ENCODE measurements at regions not wholly inside any gene's neighbourhood (a gene's known extent, or its start where the extent isn't known, plus 50 kb on each side); places are given as distances from the start of the nearest gene placed in this dataset.

GRCh38 chr2:2730301-2730833 lies 399.3 kb upstream of the MYT1L start:
- ATAC-seq (ENCODE audit: low FRiP score in 2 of 2) (no peak), DNase-seq (no peak)
- 86 to 87% methylated on average over 18 of the region's 18 CpGs for WGBS, 2 donors
- no peaks in the 10 kb centered on the region for H3K4me1 ChIP-seq
- no peaks in the 10 kb centered on the region for H3K27me3 ChIP-seq
- no peak overlapping the region for H3K27ac ChIP-seq
- no peaks in the 10 kb centered on the region for H3K9me3 ChIP-seq
- TF ChIP-seq EP300 (IDR thresholded peaks at IDR 0.05) (no peak), POLR2A (IDR thresholded peaks at IDR 0.05) (no peak), POLR2AphosphoS5 (IDR thresholded peaks at IDR 0.05) (no peak), CTCF (IDR thresholded peaks at IDR 0.05) (no peak)
- no peak overlapping the region for H3K4me3 ChIP-seq
- H3K36me3 ChIP-seq = no peaks in the 10 kb centered on the region

GRCh38 chr2:2729246-2729645 lies 398.2 kb upstream of the MYT1L start:
- TF ChIP-seq POLR2AphosphoS5 (IDR thresholded peaks at IDR 0.05) (no peak), EP300 (IDR thresholded peaks at IDR 0.05) (no peak), POLR2A (IDR thresholded peaks at IDR 0.05) (no peak), CTCF (IDR thresholded peaks at IDR 0.05) (no peak)
- H3K27me3 ChIP-seq = no peaks in the 10 kb centered on the region
- H3K9me3 ChIP-seq = no peaks in the 10 kb centered on the region
- H3K36me3 ChIP-seq = no peaks in the 10 kb centered on the region
- no peaks in the 10 kb centered on the region for H3K4me1 ChIP-seq
- 65 to 84% methylated on average over 6 to 9 of the region's 9 CpGs for whole genome bisulfite sequencing, 2 donors
- H3K4me3 ChIP-seq = no peak overlapping the region
- no peak overlapping the region for H3K27ac ChIP-seq
- DNase-seq (peak in 1 of 2 donors; percentile 32), ATAC-seq (ENCODE audit: low FRiP score in 2 of 2) (no peak)

GRCh38 chr2:2728635-2729034 lies 397.6 kb upstream of the MYT1L start:
- no peaks in the 10 kb centered on the region for H3K27me3 ChIP-seq
- ATAC-seq (ENCODE audit: low FRiP score in 2 of 2) = no peak
- WGBS, 2 donors = 86 to 89% methylated on average over 16 to 18 of the region's 18 CpGs
- no peak overlapping the region for H3K4me3 ChIP-seq
- no peak for TF ChIP-seq EP300 (IDR thresholded peaks at IDR 0.05)
- no peak for TF ChIP-seq POLR2A (IDR thresholded peaks at IDR 0.05)
- TF ChIP-seq POLR2AphosphoS5 (IDR thresholded peaks at IDR 0.05) = no peak
- no peak for TF ChIP-seq CTCF (IDR thresholded peaks at IDR 0.05)
- DNase-seq = peak in 1 of 2 donors; percentile 50
- no peaks in the 10 kb centered on the region for H3K36me3 ChIP-seq
- no peaks in the 10 kb centered on the region for H3K9me3 ChIP-seq
- H3K4me1 ChIP-seq = no peaks in the 10 kb centered on the region
- no peak overlapping the region for H3K27ac ChIP-seq

- H3K27me3 ChIP-seq = no peaks in the 10 kb centered on the region
- ATAC-seq (ENCODE audit: low FRiP score in 2 of 2) (no peak), DNase-seq (peak in 1 of 2 donors; percentile 25)
- 85 to 90% methylated on average over 18 of the region's 18 CpGs for WGBS, 2 donors
- H3K4me3 ChIP-seq = no peak overlapping the region
- H3K36me3 ChIP-seq = no peaks in the 10 kb centered on the region
- TF ChIP-seq CTCF (IDR thresholded peaks at IDR 0.05) (no peak), POLR2AphosphoS5 (IDR thresholded peaks at IDR 0.05) (no peak), EP300 (IDR thresholded peaks at IDR 0.05) (no peak), POLR2A (IDR thresholded peaks at IDR 0.05) (no peak)
- no peaks in the 10 kb centered on the region for H3K4me1 ChIP-seq
- no peak overlapping the region for H3K27ac ChIP-seq
- H3K9me3 ChIP-seq = no peaks in the 10 kb centered on the region
Measured at GRCh38 chr2:2727876-2728511, 396.9 kb upstream of the MYT1L start.

- H3K36me3 ChIP-seq = no peaks in the 10 kb centered on the region
- 78 to 85% methylated on average over 11 of the region's 11 CpGs for WGBS, 2 donors
- no peaks in the 10 kb centered on the region for H3K4me1 ChIP-seq
- H3K27me3 ChIP-seq = no peaks in the 10 kb centered on the region
- H3K9me3 ChIP-seq = no peaks in the 10 kb centered on the region
- H3K27ac ChIP-seq = no peak overlapping the region
- DNase-seq (peak in 1 of 2 donors; percentile 43), ATAC-seq (ENCODE audit: low FRiP score in 2 of 2) (no peak)
- no peak overlapping the region for H3K4me3 ChIP-seq
- TF ChIP-seq POLR2AphosphoS5 (IDR thresholded peaks at IDR 0.05) (no peak), EP300 (IDR thresholded peaks at IDR 0.05) (no peak), CTCF (IDR thresholded peaks at IDR 0.05) (no peak), POLR2A (IDR thresholded peaks at IDR 0.05) (no peak)
Measured at GRCh38 chr2:2726163-2726562, 395.1 kb upstream of the MYT1L start.
